ENCODE measurements at regions not wholly inside any gene's neighbourhood (a gene's known extent, or its start where the extent isn't known, plus 50 kb on each side); places are given as distances from the start of the nearest gene placed in this dataset.

DNA sequence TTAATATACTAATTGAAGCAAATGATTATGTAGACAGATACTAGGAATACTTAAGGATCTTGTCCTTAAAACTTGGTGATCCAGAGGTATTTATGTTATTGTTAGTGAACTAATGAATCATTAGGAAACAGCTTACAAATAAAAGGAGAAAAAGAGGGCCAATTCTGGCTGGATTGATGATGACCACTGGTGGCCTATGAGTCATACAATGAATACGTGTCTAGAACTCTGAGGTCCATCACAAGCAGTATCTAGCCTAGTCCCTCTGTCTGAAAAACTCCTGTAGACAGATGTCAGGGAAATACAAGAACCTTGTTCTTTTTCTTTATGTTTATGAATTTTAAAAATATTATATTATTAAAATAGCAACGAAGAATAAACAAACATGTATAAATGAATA lies 51.7 kb upstream of the RTL1 start:
- TF ChIP-seq POLR2A (IDR thresholded peaks at IDR 0.05; ENCODE audit: low read length) (no peak), GATA1 (IDR thresholded peaks at IDR 0.05; ENCODE audit: low read depth, low read length) (no peak)
- DNase-seq: no peak

- TF ChIP-seq GATA1 (IDR thresholded peaks at IDR 0.05; ENCODE audit: low read depth, low read length) (no peak), POLR2A (IDR thresholded peaks at IDR 0.05; ENCODE audit: low read length) (no peak)
- no peak for DNase-seq
Measured at GRCh38 chr14:100962494-100962893, 59.0 kb upstream of the RTL1 start.

GRCh38 chr14:100965296-100965695 lies 61.8 kb upstream of the RTL1 start:
- DNase-seq: no peak
- TF ChIP-seq POLR2A (IDR thresholded peaks at IDR 0.05; ENCODE audit: low read length) (no peak), GATA1 (IDR thresholded peaks at IDR 0.05; ENCODE audit: low read depth, low read length) (no peak)

DNA sequence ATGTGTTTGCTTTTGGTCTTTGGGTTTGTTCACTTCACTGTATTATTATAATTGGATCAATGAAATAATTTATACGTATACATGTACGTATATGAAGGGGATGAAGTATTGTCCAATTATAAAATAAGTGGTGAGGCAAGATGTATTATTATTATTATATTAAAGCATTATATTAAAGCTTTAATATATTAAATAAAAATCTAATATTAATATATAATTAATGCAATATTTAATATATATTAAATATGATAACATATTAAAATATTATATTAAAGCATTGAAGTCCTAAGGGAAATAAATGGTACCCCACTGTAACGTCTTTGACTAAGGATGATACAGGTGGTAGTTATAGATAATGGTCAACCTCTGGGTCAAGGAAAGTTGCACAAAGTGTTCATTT lies 63.7 kb upstream of the RTL1 start:
- no peak for DNase-seq
- TF ChIP-seq POLR2A (IDR thresholded peaks at IDR 0.05; ENCODE audit: low read length) (no peak), GATA1 (IDR thresholded peaks at IDR 0.05; ENCODE audit: low read depth, low read length) (no peak)

DNA sequence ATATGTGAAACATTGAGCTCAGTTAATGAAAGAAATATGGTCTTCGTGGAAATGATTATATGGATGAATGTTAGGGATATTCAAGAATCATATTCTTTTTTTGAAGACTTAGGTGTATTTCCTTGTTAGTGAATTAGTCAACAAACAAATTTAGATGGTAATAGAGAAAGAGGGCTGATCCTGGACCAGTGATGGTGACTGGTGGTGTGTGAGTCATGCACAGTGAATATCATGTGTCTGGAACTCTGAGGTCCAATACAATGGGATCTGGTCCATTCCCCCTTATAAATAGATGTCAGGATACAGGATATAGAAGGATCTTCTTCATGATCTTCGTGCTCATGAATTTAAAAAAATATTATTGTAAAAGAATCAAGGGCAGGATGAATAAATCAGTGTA lies 64.4 kb upstream of the RTL1 start:
- no peak for TF ChIP-seq POLR2A (IDR thresholded peaks at IDR 0.05; ENCODE audit: low read length)
- no peak for TF ChIP-seq GATA1 (IDR thresholded peaks at IDR 0.05; ENCODE audit: low read depth, low read length)
- DNase-seq: no peak

- no peak for DNase-seq
- TF ChIP-seq POLR2A (IDR thresholded peaks at IDR 0.05; ENCODE audit: low read length): no peak
- no peak for TF ChIP-seq GATA1 (IDR thresholded peaks at IDR 0.05; ENCODE audit: low read depth, low read length)
Measured at GRCh38 chr14:100972118-100972897, 68.8 kb upstream of the RTL1 start.

DNA sequence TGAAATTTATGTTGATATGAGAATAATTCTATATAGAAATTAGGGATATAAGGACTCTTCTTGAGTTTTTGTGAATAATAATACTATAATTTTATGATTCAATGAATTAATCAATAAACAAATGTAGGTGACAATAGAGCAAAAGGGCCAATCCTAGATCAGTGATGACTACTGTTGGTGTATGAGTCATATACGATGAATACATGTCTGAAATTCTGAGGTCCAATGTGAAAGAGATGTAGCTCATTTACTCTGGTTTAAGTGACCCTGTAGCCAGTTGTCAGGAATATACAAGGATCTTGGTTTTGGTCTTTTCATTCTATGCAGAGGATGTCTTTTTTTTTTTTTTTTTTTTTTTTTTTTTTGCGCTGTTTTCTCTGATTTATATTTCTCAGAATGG lies 72.1 kb upstream of the RTL1 start:
- TF ChIP-seq GATA1 (IDR thresholded peaks at IDR 0.05; ENCODE audit: low read depth, low read length): no peak
- no peak for TF ChIP-seq POLR2A (IDR thresholded peaks at IDR 0.05; ENCODE audit: low read length)
- DNase-seq: no peak

DNA sequence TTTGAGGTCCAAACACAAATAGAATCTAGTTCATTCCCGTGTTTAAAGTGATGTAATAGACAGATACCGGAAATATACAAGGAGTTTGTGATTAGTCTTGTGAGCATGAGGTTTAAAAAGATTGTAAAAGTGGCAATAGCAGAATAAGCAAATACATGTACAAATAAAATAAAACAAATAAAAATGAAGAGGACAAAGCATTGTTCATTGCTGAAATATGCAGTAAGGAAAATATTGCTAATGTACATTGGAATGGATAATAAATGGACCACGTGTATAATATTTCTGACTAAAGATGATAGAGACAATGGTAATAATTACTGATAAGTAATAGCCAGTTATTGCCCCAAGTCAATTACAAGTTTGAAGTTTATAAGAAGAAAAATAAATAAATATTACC lies 75.6 kb upstream of the RTL1 start:
- no peak for TF ChIP-seq POLR2A (IDR thresholded peaks at IDR 0.05; ENCODE audit: low read length)
- no peak for TF ChIP-seq GATA1 (IDR thresholded peaks at IDR 0.05; ENCODE audit: low read depth, low read length)
- no peak for DNase-seq

DNA sequence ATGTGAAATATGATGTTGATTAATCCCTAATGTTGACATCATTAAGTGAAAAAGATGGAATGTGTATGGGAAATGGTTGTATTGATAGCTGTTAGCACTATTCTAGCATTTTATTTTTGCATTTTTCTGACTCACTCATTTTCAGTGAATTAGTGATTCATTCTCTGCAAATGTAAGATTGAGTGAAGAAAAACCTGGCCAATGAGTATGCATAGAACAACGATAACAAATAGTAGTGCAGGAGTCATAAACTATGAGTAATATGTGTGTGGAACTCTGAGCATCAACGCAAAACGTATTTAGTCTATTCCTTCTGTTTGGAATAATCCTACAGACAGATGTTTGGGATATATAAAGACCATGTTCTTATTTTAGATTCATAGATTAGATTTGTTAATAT lies 76.3 kb upstream of the RTL1 start:
- DNase-seq: no peak
- no peak for TF ChIP-seq GATA1 (IDR thresholded peaks at IDR 0.05; ENCODE audit: low read depth, low read length)
- TF ChIP-seq POLR2A (IDR thresholded peaks at IDR 0.05; ENCODE audit: low read length): no peak

DNA sequence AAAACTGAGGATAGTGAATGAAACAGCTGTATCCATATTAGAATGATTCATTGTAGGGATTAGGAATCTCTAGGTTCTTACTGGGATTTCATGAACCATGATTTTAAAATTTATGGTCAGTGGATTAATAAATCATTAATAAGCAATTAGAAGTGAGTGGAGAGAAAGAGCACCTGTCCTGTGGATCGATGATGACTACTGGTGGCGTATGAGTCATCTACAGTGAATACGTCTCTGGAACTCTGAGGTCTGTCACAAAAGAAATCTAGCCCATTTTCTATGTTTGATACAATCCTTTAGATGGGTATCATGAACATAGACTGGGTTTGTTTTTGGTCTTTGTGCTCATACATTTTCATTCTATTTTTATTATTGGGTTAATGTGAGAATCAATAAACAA lies 77.3 kb upstream of the RTL1 start:
- no peak for DNase-seq
- no peak for TF ChIP-seq GATA1 (IDR thresholded peaks at IDR 0.05; ENCODE audit: low read depth, low read length)
- TF ChIP-seq POLR2A (IDR thresholded peaks at IDR 0.05; ENCODE audit: low read length): no peak

- no peak for DNase-seq
- TF ChIP-seq GATA1 (IDR thresholded peaks at IDR 0.05; ENCODE audit: low read depth, low read length) (no peak), POLR2A (IDR thresholded peaks at IDR 0.05; ENCODE audit: low read length) (no peak)
Measured at GRCh38 chr14:100981809-100982208, 78.3 kb upstream of the RTL1 start.

DNA sequence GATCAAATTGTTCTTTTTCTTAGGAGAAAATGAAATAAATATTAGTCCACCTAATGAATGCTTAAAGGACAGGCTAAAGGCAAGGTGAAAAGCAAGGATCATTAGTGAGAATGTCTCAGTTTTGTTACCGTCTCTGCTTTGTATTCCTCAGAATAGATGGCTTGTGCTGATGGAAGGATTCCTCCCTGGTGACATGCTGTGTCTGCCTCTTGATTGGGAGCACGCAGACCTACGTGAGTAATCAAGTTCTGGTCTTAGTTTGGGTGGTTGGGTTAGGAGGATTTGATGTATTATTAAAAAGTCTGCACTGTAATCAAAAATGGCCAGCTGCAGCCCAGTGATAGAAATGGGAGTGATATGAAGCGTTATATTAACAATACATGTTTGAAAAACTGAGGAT lies 78.8 kb upstream of the RTL1 start:
- TF ChIP-seq POLR2A (IDR thresholded peaks at IDR 0.05; ENCODE audit: low read length): no peak
- no peak for TF ChIP-seq GATA1 (IDR thresholded peaks at IDR 0.05; ENCODE audit: low read depth, low read length)
- no peak for DNase-seq

GRCh38 chr14:100982762-100983161 lies 79.2 kb upstream of the RTL1 start:
- TF ChIP-seq GATA1 (IDR thresholded peaks at IDR 0.05; ENCODE audit: low read depth, low read length): no peak
- no peak for TF ChIP-seq POLR2A (IDR thresholded peaks at IDR 0.05; ENCODE audit: low read length)
- DNase-seq: no peak

- TF ChIP-seq GATA1 (IDR thresholded peaks at IDR 0.05; ENCODE audit: low read depth, low read length) (no peak), POLR2A (IDR thresholded peaks at IDR 0.05; ENCODE audit: low read length) (no peak)
- DNase-seq: no peak
Measured at GRCh38 chr14:100983710-100984109, 80.2 kb upstream of the RTL1 start.

GRCh38 chr14:100988011-100988410 lies 84.5 kb upstream of the RTL1 start:
- TF ChIP-seq POLR2A (IDR thresholded peaks at IDR 0.05; ENCODE audit: low read length): no peak
- DNase-seq: no peak
